NCI-H1105 treated with DMSO at 0.1 percent for 48 hours (cell line): ENCODE measurements at regions not wholly inside any gene's neighbourhood (a gene's known extent, or its start where the extent isn't known, plus 50 kb on each side); places are given as distances from the start of the nearest gene placed in this dataset.

Experiments used
- DNase-seq: peaks from one replicate; lab custom pipeline; 2025; lab: John Stamatoyannopoulos, UW

- no peak for DNase-seq
Measured at GRCh38 chr5:68161156-68161555, 54.4 kb upstream of the PIK3R1 start.

GRCh38 chr5:68159224-68159951 lies 56.2 kb upstream of the PIK3R1 start:
- DNase-seq: no peak

DNA sequence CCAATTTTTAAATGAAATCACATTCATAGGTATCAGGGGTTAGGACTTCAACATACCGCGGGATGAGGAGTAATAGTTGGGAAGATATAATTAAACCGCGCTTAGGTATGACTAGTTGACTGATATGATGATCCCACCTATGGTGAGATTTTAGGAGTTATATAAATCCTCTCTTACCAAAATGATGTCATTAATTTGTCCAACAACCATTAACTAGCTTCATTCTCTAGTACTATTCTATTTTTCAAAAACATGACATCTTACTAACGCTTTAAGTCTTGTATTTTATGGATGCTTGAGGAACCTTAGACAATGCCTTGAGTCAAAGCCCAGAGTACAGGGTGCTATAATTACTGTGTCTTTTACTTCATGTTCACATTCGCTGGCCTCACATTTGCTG lies 59.6 kb upstream of the PIK3R1 start:
- no peak for DNase-seq

GRCh38 chr5:68154119-68154857 lies 61.3 kb upstream of the PIK3R1 start:
- DNase-seq: no peak

- DNase-seq: no peak
Measured at GRCh38 chr5:68151812-68152211, 63.7 kb upstream of the PIK3R1 start.

GRCh38 chr5:68149189-68149588 lies 66.4 kb upstream of the PIK3R1 start:
- DNase-seq: no peak

DNA sequence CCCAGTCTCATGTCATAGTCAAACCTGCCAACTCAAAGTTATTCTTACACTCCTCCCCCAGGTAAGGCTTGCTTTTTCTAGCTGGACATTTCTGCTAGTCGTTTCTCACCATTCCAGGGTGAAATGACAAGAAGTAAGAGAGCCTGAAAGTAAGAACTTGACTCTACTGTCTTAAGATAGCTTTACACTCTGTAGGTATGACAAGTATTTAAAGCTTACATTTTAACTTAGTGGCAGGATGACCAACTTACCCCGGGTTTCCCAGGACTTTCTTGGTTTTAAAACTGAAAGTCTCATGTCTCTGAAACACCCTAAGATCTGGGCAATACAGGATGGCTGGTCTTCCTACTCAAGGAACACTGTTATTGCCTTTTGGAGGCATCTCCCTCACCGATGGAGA lies 67.5 kb upstream of the PIK3R1 start:
- no peak for DNase-seq

GRCh38 chr5:68147659-68148058 lies 67.9 kb upstream of the PIK3R1 start:
- DNase-seq: no peak

- DNase-seq: no peak
Measured at GRCh38 chr5:68141494-68141893, 74.1 kb upstream of the PIK3R1 start.

DNA sequence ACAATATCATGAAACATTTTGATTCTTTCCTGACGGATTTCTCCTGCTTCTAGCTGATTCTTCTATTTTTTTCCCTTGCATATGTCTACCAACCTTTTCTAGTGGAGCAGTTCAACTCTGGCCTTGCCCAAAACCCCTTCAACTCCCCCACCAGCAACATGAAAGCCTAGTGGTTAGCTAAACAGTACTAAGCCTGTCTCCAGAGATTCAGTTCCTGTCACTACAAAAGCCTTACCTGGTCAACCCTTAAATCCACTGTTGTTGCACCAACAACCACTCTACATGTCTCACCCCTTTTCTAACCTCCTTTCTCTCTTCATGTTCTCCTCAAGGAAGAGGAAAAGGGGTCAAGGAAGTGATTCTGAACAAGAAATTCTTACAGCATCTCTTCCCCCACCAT lies 74.8 kb upstream of the PIK3R1 start:
- no peak for DNase-seq

GRCh38 chr5:68139611-68140441 lies 75.7 kb upstream of the PIK3R1 start:
- peak; percentile 88 for DNase-seq

GRCh38 chr5:68137511-68138140 lies 77.9 kb upstream of the PIK3R1 start:
- no peak for DNase-seq

DNA sequence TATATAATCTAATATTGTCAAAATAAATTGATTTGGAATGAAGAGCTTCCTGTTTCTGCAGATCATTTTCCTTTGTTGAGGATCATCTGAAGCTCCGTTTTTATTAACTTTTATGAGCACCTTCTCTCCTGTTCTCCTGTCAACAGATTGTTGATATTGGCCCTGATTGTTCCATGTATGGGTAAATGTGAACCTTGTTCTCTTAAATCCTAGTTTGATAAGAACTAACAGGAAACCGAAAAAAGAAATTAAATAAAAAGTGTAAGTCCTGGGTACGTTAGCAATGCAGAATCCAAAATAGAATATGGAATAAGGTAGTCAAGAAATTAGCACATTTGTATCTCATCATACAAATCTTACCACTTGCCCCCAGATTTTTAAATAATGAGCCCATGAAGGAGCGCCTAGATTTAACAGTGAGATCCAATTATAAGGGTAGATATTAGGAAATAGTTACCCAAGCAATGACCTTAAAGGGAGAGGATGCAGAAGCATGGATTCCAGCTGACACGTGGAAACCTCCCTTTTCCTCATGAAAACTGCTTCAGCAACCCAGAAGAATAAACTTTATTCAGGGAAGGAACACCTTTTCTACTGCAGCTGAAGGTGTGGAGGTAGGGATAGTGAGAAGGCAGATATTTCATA lies 80.8 kb upstream of the PIK3R1 start:
- no peak for DNase-seq

- DNase-seq: no peak
Measured at GRCh38 chr5:68134033-68134668, 81.4 kb upstream of the PIK3R1 start.

- DNase-seq: no peak
Measured at GRCh38 chr5:68130253-68130652, 85.3 kb upstream of the PIK3R1 start.

DNA sequence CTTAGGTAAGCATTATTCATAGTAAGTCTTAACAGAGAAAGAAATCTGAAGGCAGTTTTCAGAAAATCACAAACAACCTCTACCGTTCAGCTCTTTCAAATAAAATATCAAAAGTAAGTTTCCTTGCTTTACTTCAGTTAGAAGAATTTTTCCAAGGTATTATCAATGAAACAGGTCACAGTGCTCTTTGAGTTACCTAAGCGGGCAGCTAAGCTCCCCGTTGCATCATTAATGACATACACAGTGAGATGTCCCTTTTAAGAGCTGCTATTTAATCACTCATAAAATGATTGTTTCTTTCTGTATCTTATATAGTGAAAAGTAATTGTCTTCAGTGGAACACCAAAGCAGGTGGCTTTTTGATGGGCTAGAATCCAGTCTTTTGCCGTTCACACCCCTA lies 86.2 kb upstream of the PIK3R1 start:
- DNase-seq: no peak

DNA sequence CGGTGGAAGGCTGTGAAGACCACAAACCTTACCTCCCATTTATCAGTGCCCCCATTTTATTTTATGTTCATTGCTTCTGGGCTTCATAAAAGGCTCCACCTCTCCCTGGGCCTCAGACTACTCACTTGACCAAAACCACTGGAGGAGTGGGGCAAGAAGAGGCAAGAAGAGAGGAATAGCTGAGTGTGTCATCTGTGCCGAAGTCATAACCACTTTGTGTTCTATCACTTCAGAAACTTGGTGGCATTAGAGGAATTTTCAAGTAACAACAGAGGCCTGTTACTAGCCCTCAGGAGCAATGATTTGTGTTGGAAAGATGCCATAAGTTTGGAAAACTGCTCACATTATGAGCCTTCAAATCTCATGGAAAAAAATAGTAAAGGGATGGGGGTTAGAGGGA lies 88.7 kb upstream of the PIK3R1 start:
- DNase-seq: no peak

DNA sequence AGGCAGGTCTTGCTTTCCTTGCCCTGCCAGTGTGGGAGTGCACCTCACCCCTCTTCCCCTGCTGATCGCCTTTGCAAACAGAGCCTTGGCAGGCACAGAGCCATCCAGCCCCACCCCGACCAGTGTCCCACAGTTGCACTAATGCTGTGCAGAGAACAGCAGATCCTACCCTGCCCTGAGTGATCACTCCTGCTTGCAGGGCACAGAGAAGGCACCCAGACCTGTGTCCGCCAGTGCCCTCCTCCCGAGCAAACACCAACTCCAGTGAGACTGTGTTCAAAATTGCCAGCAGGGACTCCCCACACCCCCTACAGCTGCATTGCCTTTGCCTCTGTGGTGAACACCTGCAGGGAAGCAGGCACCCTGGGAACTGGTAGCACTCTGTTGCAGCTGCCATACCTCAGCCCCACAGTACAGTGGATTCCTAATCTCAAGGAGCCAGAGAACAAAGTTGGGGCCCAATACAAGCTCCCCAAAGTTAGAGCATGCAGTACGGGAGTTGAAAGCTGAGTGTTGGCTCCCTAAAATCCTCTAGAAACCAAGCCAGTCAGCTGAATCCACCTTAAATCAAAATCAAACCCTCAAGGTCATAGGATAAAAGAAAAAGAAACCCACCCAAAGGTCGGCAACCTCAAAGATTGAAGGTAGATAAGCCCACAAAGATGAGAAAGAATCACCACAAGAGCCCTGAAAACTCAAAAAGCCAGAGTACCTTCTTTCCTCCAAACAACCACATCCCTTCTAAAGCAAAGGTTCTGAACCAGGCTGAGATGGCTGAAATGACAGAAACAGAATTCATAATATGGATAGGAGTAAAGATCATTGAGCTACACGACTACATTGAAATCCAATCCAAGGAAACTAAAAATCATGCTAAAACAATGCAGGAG lies 92.9 kb upstream of the PIK3R1 start:
- DNase-seq: no peak

DNA sequence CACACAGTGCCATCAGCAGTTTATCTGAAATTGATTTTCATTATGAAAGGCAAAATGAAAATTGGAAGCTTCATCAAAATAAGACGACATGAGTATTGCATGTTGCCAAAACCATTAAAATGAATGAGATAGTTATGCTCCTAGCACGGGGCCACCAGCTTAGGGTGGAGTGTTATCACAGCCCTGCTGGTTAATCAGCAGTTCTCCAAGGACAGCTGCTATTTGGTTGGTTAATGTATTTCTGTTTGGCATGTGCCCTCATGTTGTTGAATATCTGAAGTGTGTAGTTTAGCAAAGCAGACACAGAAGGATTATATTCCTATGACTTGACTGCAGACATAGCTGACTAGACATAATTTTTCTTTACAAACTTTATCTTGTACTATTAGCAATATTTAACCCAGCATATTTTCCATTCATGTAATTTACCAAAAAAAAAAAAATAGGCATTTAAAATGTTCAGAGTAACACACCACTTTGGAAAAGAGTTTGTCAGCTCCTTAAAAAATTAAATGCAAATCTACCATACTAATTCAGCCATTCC lies 98.6 kb upstream of the PIK3R1 start:
- no peak for DNase-seq

DNA sequence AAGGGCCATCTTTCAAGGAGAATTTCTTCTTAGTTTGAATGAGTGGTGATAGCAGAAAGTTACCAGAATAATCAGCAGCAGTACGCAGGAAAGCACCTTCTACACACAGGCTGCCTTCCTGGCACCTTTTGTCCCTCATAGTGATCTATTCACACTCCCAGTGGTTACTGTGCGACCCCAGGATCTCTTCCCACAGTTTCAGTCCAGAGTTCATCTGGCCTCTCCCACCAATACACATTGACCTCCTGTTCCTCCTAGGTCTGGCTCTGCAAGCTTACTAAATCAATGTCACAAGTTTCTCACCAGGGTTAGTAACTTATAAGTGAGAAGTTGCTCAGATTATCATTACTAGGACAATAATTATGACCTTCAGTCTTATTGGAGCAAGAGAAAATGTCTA lies 99.1 kb upstream of the PIK3R1 start:
- no peak for DNase-seq
